ENCODE measurements at regions not wholly inside any gene's neighbourhood (a gene's known extent, or its start where the extent isn't known, plus 50 kb on each side); places are given as distances from the start of the nearest gene placed in this dataset.

- DNase-seq (ENCODE audit: low read depth): peak; percentile 9
- H3K4me3 ChIP-seq (replicated peaks; ENCODE audit: low read depth, low read length): no peak overlapping the region
- no peak for TF ChIP-seq CTCF (IDR thresholded peaks at IDR 0.05; ENCODE audit: low read length, missing control alignments)
These were observed 265.1 kb upstream of the NEGR1 start for GRCh38 chr1:72547412-72547811.

- no peak for DNase-seq (ENCODE audit: low read depth)
- H3K4me3 ChIP-seq (replicated peaks; ENCODE audit: low read depth, low read length): no peak overlapping the region
- TF ChIP-seq CTCF (IDR thresholded peaks at IDR 0.05; ENCODE audit: low read length, missing control alignments): no peak
These were observed 258.3 kb upstream of the NEGR1 start for GRCh38 chr1:72540674-72541073.

- no peak for TF ChIP-seq CTCF (IDR thresholded peaks at IDR 0.05; ENCODE audit: low read length, missing control alignments)
- no peak overlapping the region for H3K4me3 ChIP-seq (replicated peaks; ENCODE audit: low read depth, low read length)
- DNase-seq (ENCODE audit: low read depth): no peak
These were observed 253.1 kb upstream of the NEGR1 start for GRCh38 chr1:72535470-72535869.

- peak; percentile 13 for DNase-seq (ENCODE audit: low read depth)
- no peak for TF ChIP-seq CTCF (IDR thresholded peaks at IDR 0.05; ENCODE audit: low read length, missing control alignments)
These were observed 248.3 kb upstream of the NEGR1 start for GRCh38 chr1:72530646-72531045.

GRCh38 chr1:72526926-72527325, 244.6 kb upstream of the NEGR1 start:
- peak; percentile 77 for DNase-seq (ENCODE audit: low read depth)
- no peak for TF ChIP-seq CTCF (IDR thresholded peaks at IDR 0.05; ENCODE audit: low read length, missing control alignments)
- H3K4me3 ChIP-seq (replicated peaks; ENCODE audit: low read depth, low read length): no peak overlapping the region

More at GRCh38 chr1:72530646-72531045, 248.3 kb upstream of the NEGR1 start:
- no peak overlapping the region for H3K4me3 ChIP-seq (replicated peaks; ENCODE audit: low read depth, low read length)

GRCh38 chr1:72524021-72524420, 241.7 kb upstream of the NEGR1 start:
- DNase-seq (ENCODE audit: low read depth): no peak
- H3K4me3 ChIP-seq (replicated peaks; ENCODE audit: low read depth, low read length): no peak overlapping the region
- TF ChIP-seq CTCF (IDR thresholded peaks at IDR 0.05; ENCODE audit: low read length, missing control alignments): no peak

- TF ChIP-seq CTCF (IDR thresholded peaks at IDR 0.05; ENCODE audit: low read length, missing control alignments): no peak
- DNase-seq (ENCODE audit: low read depth): no peak
- H3K4me3 ChIP-seq (replicated peaks; ENCODE audit: low read depth, low read length): no peak overlapping the region
These were observed 239.3 kb upstream of the NEGR1 start for GRCh38 chr1:72521659-72522058.

Data from fibroblast of pulmonary artery (primary cell).